Small intestine (tissue), 7 donors: ENCODE measurements at regions not wholly inside any gene's neighbourhood (a gene's known extent, or its start where the extent isn't known, plus 50 kb on each side); places are given as distances from the start of the nearest gene placed in this dataset.

Source experiments
- DNase-seq, 2 donors: peaks; one replicate each; pipeline versions ENCODE4 v3.0.0 to v3.0.0-alpha.2; 2013
- FAIRE-seq: peaks from 2 replicates; lab custom pipeline; 2012; peaks lifted over from hg19 to GRCh38; lab: Jason Lieb, UNC
- H3K27ac ChIP-seq, 3 donors: one replicate each; pipeline ENCODE4 v1.5.1; 2013; ENCODE audit warnings: low read length in 2 of 3, mild to moderate bottlenecking in 2 of 3, control low read depth in 1 of 3, inconsistent platforms in 1 of 3, low read depth in 1 of 3, moderate library complexity in 1 of 3
- H3K27me3 ChIP-seq, 3 donors: one replicate each; pipeline ENCODE4 v1.6.1; 2013; ENCODE audit warnings: low read length in 3 of 3, inconsistent platforms in 1 of 3; ENCODE audit not compliant: control insufficient read depth in 3 of 3, insufficient read depth in 3 of 3
- H3K36me3 ChIP-seq, 3 donors: one replicate each; pipeline ENCODE4 v1.6.1; 2013; ENCODE audit warnings: low read length in 3 of 3, inconsistent platforms in 1 of 3, low read depth in 1 of 3, mild to moderate bottlenecking in 1 of 3, moderate library complexity in 1 of 3; ENCODE audit not compliant: control insufficient read depth in 3 of 3, insufficient read depth in 2 of 3
- H3K4me1 ChIP-seq, 3 donors: one replicate each; pipeline ENCODE4 v1.6.1; 2013; ENCODE audit warnings: low read length in 2 of 3, inconsistent platforms in 1 of 3, low read depth in 1 of 3, mild to moderate bottlenecking in 1 of 3, moderate library complexity in 1 of 3; ENCODE audit not compliant: control insufficient read depth in 3 of 3, insufficient read depth in 2 of 3
- H3K4me3 ChIP-seq, 3 donors: one replicate each; pipeline ENCODE4 v1.5.1; 2013; ENCODE audit warnings: low read length in 3 of 3, control low read depth in 1 of 3, inconsistent platforms in 1 of 3, low read depth in 1 of 3, mild to moderate bottlenecking in 1 of 3, moderate library complexity in 1 of 3
- H3K9me3 ChIP-seq, 2 donors: one replicate each; pipeline ENCODE4 v1.6.1; 2013; ENCODE audit warnings: low read depth in 1 of 2, low read length in 1 of 2; ENCODE audit not compliant: control insufficient read depth in 2 of 2, insufficient read depth in 1 of 2
- WGBS, 3 donors: extraction: QIAGEN DNeasy Blood & Tissue Kit; methylation state at CpG; one replicate each; pipeline ENCODE4 v1.1.7; 2013; 5-methylcytosine and 5-hydroxymethylcytosine counted together
- donor health status: healthy with polysubstance abuse.
- donor health status: control.
- donor health status: control.
- donor health status: Bipolar disorder and iron deficiency.
- donor health status: healthy.

- H3K36me3 ChIP-seq, result no peaks in the 10 kb centered on the region
- H3K27ac ChIP-seq, result no peak overlapping the region
- H3K4me1 ChIP-seq, result no peaks in the 10 kb centered on the region
- no peaks in the 10 kb centered on the region for H3K9me3 ChIP-seq
- FAIRE-seq (no peak), DNase-seq (no peak)
- no peak overlapping the region for H3K4me3 ChIP-seq
- no peaks in the 10 kb centered on the region for H3K27me3 ChIP-seq
Observed at GRCh38 chr3:159643406-159643805, 345.2 kb upstream of the IL12A start.

DNA sequence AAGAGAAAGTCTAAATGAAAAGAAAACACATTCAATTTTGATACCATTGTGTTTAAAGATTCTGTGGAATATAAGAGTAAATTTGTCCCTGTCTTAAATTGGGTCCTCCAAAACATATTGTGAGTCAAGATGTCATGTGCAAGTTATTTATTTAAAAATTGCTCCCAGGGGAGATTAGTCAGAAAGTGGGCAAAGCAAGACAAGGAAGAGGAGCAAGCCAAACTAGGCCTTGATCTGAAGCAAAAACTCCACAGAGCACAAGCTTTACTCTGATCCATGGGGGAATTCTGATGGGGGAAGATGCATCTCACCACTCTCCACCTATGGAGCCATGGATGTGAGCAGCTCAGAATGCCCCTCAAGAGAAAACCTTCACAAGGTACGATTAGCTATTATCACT is 342.8 kb upstream of the IL12A start:
- no peak overlapping the region for H3K27ac ChIP-seq
- H3K27me3 ChIP-seq, result no peaks in the 10 kb centered on the region
- H3K9me3 ChIP-seq, result no peaks in the 10 kb centered on the region
- DNase-seq (no peak), FAIRE-seq (no peak)
- 78 to 88% (median 82%) methylated on average over 1 of the region's 1 CpG for WGBS, 3 donors
- no peaks in the 10 kb centered on the region for H3K4me1 ChIP-seq
- no peak overlapping the region for H3K4me3 ChIP-seq
- H3K36me3 ChIP-seq, result no peaks in the 10 kb centered on the region

DNA sequence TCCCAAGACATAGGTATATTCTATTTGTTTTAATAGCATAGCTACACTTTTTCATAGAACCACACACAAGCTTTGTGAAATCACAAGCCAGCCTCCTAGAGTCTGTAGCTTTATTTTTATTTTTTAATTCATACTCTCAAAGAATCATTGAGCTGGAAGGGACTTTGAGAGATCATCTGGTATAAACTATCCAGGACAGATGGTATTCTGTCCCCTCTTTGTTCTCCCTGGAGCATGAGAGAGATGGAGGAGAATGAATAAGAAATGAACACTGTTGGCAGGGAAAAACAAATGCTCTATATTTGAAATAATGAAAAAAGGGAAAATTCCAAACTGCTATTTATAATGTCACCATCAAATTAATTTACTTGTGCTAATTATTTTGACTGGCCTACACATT is 338.7 kb upstream of the IL12A start:
- H3K27ac ChIP-seq, result no peak overlapping the region
- H3K9me3 ChIP-seq, result no peaks in the 10 kb centered on the region
- DNase-seq (no peak), FAIRE-seq (no peak)
- no peaks in the 10 kb centered on the region for H3K4me1 ChIP-seq
- H3K36me3 ChIP-seq, result no peaks in the 10 kb centered on the region
- H3K4me3 ChIP-seq, result no peak overlapping the region
- no peaks in the 10 kb centered on the region for H3K27me3 ChIP-seq

DNA sequence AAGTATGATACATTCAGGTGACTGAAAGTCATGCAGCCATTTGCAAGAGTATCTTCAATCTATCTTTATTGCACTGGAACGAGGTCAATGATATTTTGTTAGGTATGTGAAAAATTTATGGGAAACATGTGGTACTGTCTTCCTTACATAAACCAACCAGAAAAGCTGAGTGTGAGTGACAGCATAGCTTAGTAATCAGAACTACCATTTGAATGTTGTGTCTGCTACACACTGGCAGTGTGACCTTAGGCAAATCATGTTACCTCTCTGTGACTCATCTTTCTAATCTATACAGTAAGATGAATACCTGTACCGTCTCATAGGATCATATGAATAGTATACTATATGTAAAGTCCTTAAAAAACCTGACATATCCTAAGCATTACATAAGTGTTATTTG is 337.9 kb upstream of the IL12A start:
- Histone ChIP-seq H3K9me3 (no peaks in the 10 kb centered on the region), H3K27me3 (no peaks in the 10 kb centered on the region), H3K4me3 (no peak overlapping the region), H3K36me3 (no peaks in the 10 kb centered on the region), H3K4me1 (no peaks in the 10 kb centered on the region), H3K27ac (no peak overlapping the region)
- FAIRE-seq (no peak), DNase-seq (peak in 1 of 2 donors; percentile 28)
- 20 to 52% (median 36%) methylated on average over 2 of the region's 2 CpGs for WGBS, 3 donors

- H3K4me3 ChIP-seq, result no peak overlapping the region
- no peaks in the 10 kb centered on the region for H3K27me3 ChIP-seq
- WGBS, 3 donors, result 42 to 53% (median 48%) methylated on average over 2 of the region's 2 CpGs
- no peaks in the 10 kb centered on the region for H3K4me1 ChIP-seq
- FAIRE-seq, result no peak
- no peaks in the 10 kb centered on the region for H3K9me3 ChIP-seq
- H3K27ac ChIP-seq, result no peak overlapping the region
- H3K36me3 ChIP-seq, result no peaks in the 10 kb centered on the region
- DNase-seq, result peak in 1 of 2 donors; percentile 31
Observed at GRCh38 chr3:159652452-159652851, 336.2 kb upstream of the IL12A start.

- Histone ChIP-seq H3K27ac (no peak overlapping the region), H3K4me1 (no peaks in the 10 kb centered on the region), H3K36me3 (no peaks in the 10 kb centered on the region), H3K9me3 (no peaks in the 10 kb centered on the region), H3K27me3 (no peaks in the 10 kb centered on the region), H3K4me3 (no peak overlapping the region)
- 60 to 71% (median 65%) methylated on average over 4 of the region's 4 CpGs for WGBS, 3 donors
- peak in 1 of 2 donors; percentile 9 for DNase-seq
- FAIRE-seq, result no peak
Observed at GRCh38 chr3:159654183-159655134, 334.2 kb upstream of the IL12A start.

GRCh38 chr3:159655202-159655601 is 333.4 kb upstream of the IL12A start:
- Histone ChIP-seq H3K9me3 (no peaks in the 10 kb centered on the region), H3K4me3 (no peak overlapping the region), H3K36me3 (no peaks in the 10 kb centered on the region), H3K27me3 (no peaks in the 10 kb centered on the region), H3K4me1 (no peaks in the 10 kb centered on the region), H3K27ac (no peak overlapping the region)
- DNase-seq (no peak), FAIRE-seq (no peak)
- WGBS, 3 donors, result 88 to 96% (median 94%) methylated on average over 2 of the region's 2 CpGs

DNA sequence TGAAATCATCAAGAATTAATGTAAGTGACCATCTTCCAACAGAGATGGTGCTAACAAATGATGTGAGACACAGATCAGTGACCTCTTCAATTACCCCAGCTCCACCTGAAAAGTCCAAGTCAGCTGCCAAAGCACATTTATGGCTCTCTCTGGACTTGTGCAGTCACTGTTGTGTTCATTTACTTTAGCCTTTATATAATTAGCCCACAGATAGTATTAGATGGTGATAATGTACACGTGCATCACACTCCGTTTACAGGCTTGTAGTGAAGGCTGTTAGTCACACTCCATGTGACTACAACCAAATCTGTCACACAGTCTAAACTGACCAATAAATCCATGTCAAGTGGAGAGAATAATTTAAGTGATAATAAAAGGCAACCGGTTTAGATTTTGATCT is 331.5 kb upstream of the IL12A start:
- 21 to 42% (median 29%) methylated on average over 3 of the region's 3 CpGs for WGBS, 3 donors
- H3K4me3 ChIP-seq, result no peak overlapping the region
- H3K4me1 ChIP-seq, result no peaks in the 10 kb centered on the region
- H3K27ac ChIP-seq, result no peak overlapping the region
- peaks cover 0 to 7% of the 10 kb centered on the region in 2 donors for H3K9me3 ChIP-seq
- H3K27me3 ChIP-seq, result no peaks in the 10 kb centered on the region
- FAIRE-seq (no peak), DNase-seq (no peak)
- no peaks in the 10 kb centered on the region for H3K36me3 ChIP-seq

DNA sequence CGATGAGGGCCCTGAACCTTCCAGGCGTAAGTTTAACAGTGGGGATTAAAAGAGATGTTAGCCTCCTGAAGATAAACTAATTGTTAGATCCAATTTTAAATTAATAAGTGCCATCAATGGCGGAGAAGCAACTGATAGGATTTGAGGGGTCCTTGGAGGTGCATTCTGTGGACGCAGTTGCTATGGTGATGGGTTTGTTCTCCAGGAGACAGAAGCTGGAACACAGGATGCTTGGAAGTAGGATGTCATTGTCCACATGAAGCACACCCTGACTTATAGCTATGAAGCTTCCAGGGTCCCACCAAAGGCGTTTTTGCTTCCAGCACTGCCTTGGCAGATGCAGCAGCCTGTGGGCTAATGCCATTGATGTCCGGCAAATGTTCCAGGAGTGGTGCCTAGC is 331.0 kb upstream of the IL12A start:
- FAIRE-seq (no peak), DNase-seq (no peak)
- no peaks in the 10 kb centered on the region for H3K36me3 ChIP-seq
- H3K27ac ChIP-seq, result no peak overlapping the region
- H3K9me3 ChIP-seq, result peaks cover 0 to 8% of the 10 kb centered on the region in 2 donors
- 78 to 89% (median 85%) methylated on average over 6 of the region's 6 CpGs for WGBS, 3 donors
- no peaks in the 10 kb centered on the region for H3K27me3 ChIP-seq
- no peak overlapping the region for H3K4me3 ChIP-seq
- no peaks in the 10 kb centered on the region for H3K4me1 ChIP-seq
